Panc1 (cell line): ENCODE measurements at regions not wholly inside any gene's neighbourhood (a gene's known extent, or its start where the extent isn't known, plus 50 kb on each side); places are given as distances from the start of the nearest gene placed in this dataset.

Experiments used
- ATAC-seq: fragments of 200-7000 bp; cut with Tn5 transposase; 2 replicates; pipeline ENCODE4 v1.9.1; 2020; ENCODE audit warnings: mild to moderate bottlenecking, moderate library complexity
- BruUV-seq: library from RNA; stranded (reverse); fragments of 400-500 nt; replicated peaks from 2 replicates; lab custom pipeline; 2021; lab: Mats Ljungman, UMichigan
- CTCF ChIA-PET: fragments of 300-600 bp; sonication (Branson Sonifier 250); formaldehyde crosslinking; loops from one replicate; lab custom pipeline; 2022; ENCODE audit warnings: antibody characterized with exemption; lab: Charles Lee
- POLR2A ChIA-PET: fragments of 300-600 bp; sonication (Branson Sonifier 250); formaldehyde crosslinking; loops from one replicate; lab custom pipeline; 2022; ENCODE audit warnings: antibody characterized with exemption; lab: Charles Lee
- DNase-seq: peaks from one replicate; pipeline ENCODE4 v3.0.0-alpha.2; 2010; ENCODE audit warnings: low read depth, low spot score
- H3K27ac ChIP-seq: 2 replicates; pipeline ENCODE4 v1.5.1; 2011; ENCODE audit warnings: mild to moderate bottlenecking, low read length, inconsistent platforms
- H3K27me3 ChIP-seq: fragments of 200-500 bp; sonication (Bioruptor generic); 2 replicates; pipeline ENCODE4 v1.6.0; 2014; ENCODE audit warnings: low read length, inconsistent platforms; ENCODE audit not compliant: control insufficient read depth, insufficient read depth
- H3K36me3 ChIP-seq: fragments of 200-500 bp; sonication (Bioruptor generic); 2 replicates; pipeline ENCODE4 v1.5.1; 2014; ENCODE audit warnings: inconsistent platforms, mild to moderate bottlenecking, low read length, moderate library complexity; ENCODE audit not compliant: control insufficient read depth, insufficient read depth
- H3K4me1 ChIP-seq: 2 replicates; pipeline ENCODE4 v1.5.1; 2011; ENCODE audit warnings: inconsistent platforms, mild to moderate bottlenecking, low read length, moderate library complexity; ENCODE audit not compliant: control insufficient read depth, insufficient read depth
- H3K4me3 ChIP-seq, 2 experiments: 2 replicates each; pipeline ENCODE4 v1.5.1; 2011 to 2012; ENCODE audit warnings: low read depth in 2 of 2, low read length in 2 of 2, mild to moderate bottlenecking in 2 of 2, inconsistent platforms in 1 of 2, moderate library complexity in 1 of 2
- H3K9me3 ChIP-seq: fragments of 200-500 bp; sonication (Bioruptor generic); 2 replicates; pipeline ENCODE4 v1.5.1; 2014; ENCODE audit warnings: low read depth, mild to moderate bottlenecking, inconsistent platforms, low read length, moderate library complexity; ENCODE audit not compliant: control insufficient read depth, insufficient read depth
- POLR2AphosphoS5 ChIP-seq: IDR thresholded peaks from 2 replicates; pipeline ENCODE4 v1.6.1; 2012; ENCODE audit warnings: mild to moderate bottlenecking, low read depth, low read length, moderate library complexity
- REST ChIP-seq, 2 experiments: IDR thresholded peaks; 2 replicates each; pipeline ENCODE4 v1.6.1; 2011 to 2012; ENCODE audit warnings: low read depth in 2 of 2, control low read depth in 1 of 2, low read length in 1 of 2, mild to moderate bottlenecking in 1 of 2, moderate library complexity in 1 of 2; ENCODE audit not compliant: insufficient read depth in 1 of 2
- SIN3A ChIP-seq: IDR thresholded peaks from 2 replicates; pipeline ENCODE4 v1.6.1; 2012; ENCODE audit warnings: low read depth, mild to moderate bottlenecking, low read length, moderate library complexity, borderline replicate concordance; ENCODE audit not compliant: insufficient read depth
- TCF7L2 ChIP-seq: IDR thresholded peaks from 2 replicates; pipeline ENCODE4 v1.6.1; 2011; ENCODE audit warnings: mild to moderate bottlenecking, low read depth, low read length, inconsistent platforms
- in situ Hi-C: cut with HindIII; loops from 2 replicates; pipeline ENCODE4 v1.10.0; 2016; ENCODE audit warnings: low sequenced_read_pairs, low pct_unique_long_range_greater_than_20kb
- intact Hi-C: fragments of 100-400 bp; cut with micrococcal nuclease; formaldehyde crosslinking; loops from one replicate; pipeline ENCODE4 v1.10.0; 2022; ENCODE audit not compliant: unreplicated experiment
- TF ChIP-seq, protein P1 (sequence below): fragments of 450-650 bp; IDR thresholded peaks from 2 replicates; pipeline ENCODE4 v1.5.1; 2017; ENCODE audit warnings: mild to moderate bottlenecking

DNA sequence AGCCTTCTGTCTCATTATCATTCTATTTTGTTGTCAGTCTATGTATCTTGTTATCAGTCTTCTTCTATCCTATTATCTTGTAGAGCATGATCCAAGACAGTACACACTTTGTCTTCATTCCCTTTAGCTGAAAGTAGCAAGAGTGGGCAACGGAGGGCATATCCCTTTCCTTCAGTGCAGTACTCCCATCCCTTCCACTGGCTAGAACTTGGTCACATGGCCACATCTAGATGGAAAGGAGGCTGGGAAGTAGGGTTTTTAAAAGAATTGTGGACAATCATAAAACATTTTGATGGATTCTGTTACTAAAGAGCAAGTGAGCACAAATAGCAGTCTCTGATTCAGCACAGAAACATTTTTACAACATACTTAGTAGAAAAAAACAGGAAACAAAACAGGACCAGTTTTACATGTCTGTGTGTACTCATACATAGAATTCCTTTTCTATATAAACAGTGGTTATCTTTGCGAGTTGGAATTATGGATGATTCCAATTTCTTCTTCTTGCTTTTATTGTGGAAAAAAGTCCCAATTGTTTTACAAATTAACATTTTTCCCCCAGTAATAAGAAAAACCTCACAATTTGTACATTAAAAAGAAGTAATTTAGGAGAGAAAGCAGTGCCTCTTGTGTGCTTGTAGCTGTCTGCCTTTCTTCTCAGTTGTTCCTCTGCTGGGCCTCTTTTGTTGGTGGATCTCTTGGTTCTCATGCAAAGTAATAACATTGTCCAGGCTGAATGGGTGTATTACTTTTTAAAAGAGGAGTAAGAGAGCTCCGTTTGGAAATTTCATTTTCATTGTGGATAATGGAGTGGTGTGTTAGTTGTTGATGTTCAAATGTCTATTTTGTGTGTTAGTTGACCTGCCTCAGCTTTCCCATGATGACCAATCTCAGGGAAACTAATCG is 410.9 kb upstream of the TRPC7 start:
- ChIA-PET CTCF (no interaction called here), POLR2A (no interaction called here)
- no peak for DNase-seq
- Histone ChIP-seq H3K9me3 (no peaks in the 10 kb centered on the region), H3K27ac (no peak overlapping the region), H3K36me3 (no peaks in the 10 kb centered on the region), H3K4me1 (no peaks in the 10 kb centered on the region), H3K27me3 (peaks cover 12% of the 10 kb centered on the region), H3K4me3 (no peak overlapping the region)
- no peak for ATAC-seq
- no TSS peak for BruUV-seq
- in situ Hi-C loops = no loop called here
- no peak for TF ChIP-seq TCF7L2
- intact Hi-C loops = loop anchor here (10.0 kb wide), 2 partner anchors 221 to 891 kb away; no protein-coding TSS in a partner anchor

DNA sequence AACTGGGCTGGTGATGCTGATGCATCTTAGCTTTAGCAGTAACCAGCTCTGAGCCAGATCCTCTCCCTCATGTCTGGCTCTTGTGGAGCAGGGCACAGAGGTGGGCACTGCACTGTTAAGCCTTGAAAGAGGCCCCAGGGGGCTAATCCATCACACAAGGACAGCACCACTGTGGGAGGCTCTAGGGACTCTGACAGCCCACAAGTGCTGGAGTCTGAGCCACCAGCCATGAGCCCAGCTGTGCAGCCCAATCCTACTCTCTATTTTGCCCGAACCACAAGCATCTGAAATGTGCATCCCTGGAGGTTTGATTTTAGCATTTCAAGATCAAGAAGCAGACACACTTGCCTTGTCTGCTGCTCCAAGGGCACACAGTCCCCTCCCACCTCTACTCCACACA is 407.1 kb upstream of the TRPC7 start:
- TF ChIP-seq POLR2AphosphoS5 (no peak), REST (IDR thresholded peaks at IDR 0.05; ENCODE audit: insufficient read depth in 1 of 2, low read depth in 2 of 2, low read length in 1 of 2) (no peak), TCF7L2 (no peak), SIN3A (no peak)
- TF ChIP-seq, protein P1, sequence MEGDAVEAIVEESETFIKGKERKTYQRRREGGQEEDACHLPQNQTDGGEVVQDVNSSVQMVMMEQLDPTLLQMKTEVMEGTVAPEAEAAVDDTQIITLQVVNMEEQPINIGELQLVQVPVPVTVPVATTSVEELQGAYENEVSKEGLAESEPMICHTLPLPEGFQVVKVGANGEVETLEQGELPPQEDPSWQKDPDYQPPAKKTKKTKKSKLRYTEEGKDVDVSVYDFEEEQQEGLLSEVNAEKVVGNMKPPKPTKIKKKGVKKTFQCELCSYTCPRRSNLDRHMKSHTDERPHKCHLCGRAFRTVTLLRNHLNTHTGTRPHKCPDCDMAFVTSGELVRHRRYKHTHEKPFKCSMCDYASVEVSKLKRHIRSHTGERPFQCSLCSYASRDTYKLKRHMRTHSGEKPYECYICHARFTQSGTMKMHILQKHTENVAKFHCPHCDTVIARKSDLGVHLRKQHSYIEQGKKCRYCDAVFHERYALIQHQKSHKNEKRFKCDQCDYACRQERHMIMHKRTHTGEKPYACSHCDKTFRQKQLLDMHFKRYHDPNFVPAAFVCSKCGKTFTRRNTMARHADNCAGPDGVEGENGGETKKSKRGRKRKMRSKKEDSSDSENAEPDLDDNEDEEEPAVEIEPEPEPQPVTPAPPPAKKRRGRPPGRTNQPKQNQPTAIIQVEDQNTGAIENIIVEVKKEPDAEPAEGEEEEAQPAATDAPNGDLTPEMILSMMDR = no peak
- H3K27me3 ChIP-seq = peaks cover 10% of the 10 kb centered on the region
- no peak overlapping the region for H3K4me3 ChIP-seq
- ChIA-PET POLR2A (no interaction called here), CTCF (no interaction called here)
- H3K27ac ChIP-seq = no peak overlapping the region
- no peaks in the 10 kb centered on the region for H3K4me1 ChIP-seq
- BruUV-seq = no TSS peak
- no peaks in the 10 kb centered on the region for H3K36me3 ChIP-seq
- intact Hi-C loops = loop anchor here (10.0 kb wide), 2 partner anchors 218 to 888 kb away; no protein-coding TSS in a partner anchor
- no peak for DNase-seq
- ATAC-seq = no peak
- H3K9me3 ChIP-seq = no peaks in the 10 kb centered on the region
- in situ Hi-C loops = no loop called here
